ENCODE measurements at regions not wholly inside any gene's neighbourhood (a gene's known extent, or its start where the extent isn't known, plus 50 kb on each side); places are given as distances from the start of the nearest gene placed in this dataset.

GRCh38 chr13:50071379-50071778 is 56.1 kb downstream of the KCNRG start:
- DNase-seq = no peak

GRCh38 chr13:50072676-50073075 is 57.4 kb downstream of the KCNRG start:
- DNase-seq = no peak

- no peak for DNase-seq
Observed at GRCh38 chr13:50073340-50073739, 58.1 kb downstream of the KCNRG start.

GRCh38 chr13:50074843-50075242 is 59.6 kb downstream of the KCNRG start:
- DNase-seq = no peak

- DNase-seq = no peak
Observed at GRCh38 chr13:50075619-50076097, 60.4 kb downstream of the KCNRG start.

GRCh38 chr13:50077431-50077830 is 62.2 kb downstream of the KCNRG start:
- DNase-seq = no peak

GRCh38 chr13:50078231-50078894 is 63.1 kb downstream of the KCNRG start:
- DNase-seq = no peak

- DNase-seq = no peak
Observed at GRCh38 chr13:50078895-50079654, 63.8 kb downstream of the KCNRG start.

- DNase-seq = no peak
Observed at GRCh38 chr13:50079655-50080202, 64.5 kb downstream of the KCNRG start.

GRCh38 chr13:50080203-50080910 is 65.1 kb downstream of the KCNRG start:
- no peak for DNase-seq

- no peak for DNase-seq
Observed at GRCh38 chr13:50080911-50081678, 65.9 kb downstream of the KCNRG start.

- peak; percentile 75 for DNase-seq
Observed at GRCh38 chr13:50081679-50082425, 66.6 kb downstream of the KCNRG start.

GRCh38 chr13:50082426-50083281 is 67.4 kb downstream of the KCNRG start:
- peak; percentile 33 for DNase-seq

- no peak for DNase-seq
Observed at GRCh38 chr13:50085063-50085462, 69.8 kb downstream of the KCNRG start.

GRCh38 chr13:50089633-50090032 is 74.4 kb downstream of the KCNRG start:
- DNase-seq = no peak

- DNase-seq = no peak
Observed at GRCh38 chr13:50090211-50090610, 75.0 kb downstream of the KCNRG start.

- DNase-seq = no peak
Observed at GRCh38 chr13:50094615-50095293, 79.5 kb downstream of the KCNRG start.

GRCh38 chr13:50098693-50099092 is 83.4 kb downstream of the KCNRG start:
- no peak for DNase-seq

- DNase-seq = no peak
Observed at GRCh38 chr13:50099473-50099872, 84.2 kb downstream of the KCNRG start.

GRCh38 chr13:50101590-50101989 is 86.3 kb downstream of the KCNRG start:
- DNase-seq = no peak
